GM18861 (cell line): ENCODE measurements at regions not wholly inside any gene's neighbourhood (a gene's known extent, or its start where the extent isn't known, plus 50 kb on each side); places are given as distances from the start of the nearest gene placed in this dataset.
"Not testable (repeated sequence)": the region's sequence is repeated elsewhere in the genome, so short reads cannot be mapped to it uniquely, and the experiment has no call there.

Source experiments
- ATAC-seq: cut with Tn5 transposase; IDR thresholded peaks from one replicate; pipeline ENCODE4 v1.9.1; 2021; ENCODE audit not compliant: unreplicated experiment

GRCh38 chr3:87796137-87796842 lies 262.5 kb downstream of the CGGBP1 start:
- no peak for ATAC-seq

GRCh38 chr3:87795701-87796100 lies 263.1 kb downstream of the CGGBP1 start:
- no peak for ATAC-seq

GRCh38 chr3:87793337-87793877 lies 265.4 kb downstream of the CGGBP1 start:
- ATAC-seq: no peak

DNA sequence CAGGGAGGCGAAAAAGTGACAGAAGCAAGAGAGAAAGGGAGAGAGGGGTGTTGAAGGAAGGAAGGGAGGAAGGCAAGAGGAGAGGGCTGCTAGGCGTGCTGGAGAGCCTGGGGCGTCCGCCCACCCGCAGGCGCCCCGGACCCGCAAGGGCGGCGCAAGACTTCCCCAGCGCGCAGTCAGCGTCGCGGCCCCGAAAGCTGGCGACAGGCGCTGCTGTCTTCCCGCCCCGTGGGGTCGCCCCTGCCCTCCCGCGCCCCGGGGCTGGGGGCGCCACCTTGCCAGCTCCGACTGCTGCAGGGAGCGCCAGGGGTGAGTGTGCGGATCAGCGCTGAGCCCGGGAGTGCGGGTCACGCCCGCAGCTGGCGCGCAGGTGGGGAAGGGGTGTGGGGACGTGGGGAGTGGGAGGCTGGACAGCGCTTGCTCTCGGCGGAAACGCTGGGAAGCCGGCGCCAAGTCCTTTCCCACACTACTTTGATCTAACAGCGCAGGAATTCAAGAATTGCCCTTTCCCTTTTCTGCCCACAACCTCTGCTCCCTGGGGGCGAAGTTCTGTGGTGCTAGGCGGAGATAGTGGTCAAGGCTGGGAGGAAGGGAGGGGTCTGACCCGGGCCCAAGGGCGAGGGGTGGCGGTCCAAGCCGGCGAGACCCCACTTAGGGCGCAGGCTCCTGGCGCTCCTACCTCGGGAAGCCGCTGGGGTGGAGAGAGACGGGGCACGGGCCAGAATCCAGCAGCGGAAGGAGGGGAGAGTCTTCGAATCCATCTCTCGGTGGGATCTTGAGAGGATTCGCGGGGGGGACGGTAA lies 266.1 kb downstream of the CGGBP1 start, which contains the start of gene HTR1F:
Gene HTR1F, plus strand, starts transcription at position 173 of the 803 bp plus-strand sequence.
- no peak for ATAC-seq

- ATAC-seq: no peak
Observed at GRCh38 chr3:87792198-87792533, 266.6 kb downstream of the CGGBP1 start.

GRCh38 chr3:87791248-87792027 lies 267.4 kb downstream of the CGGBP1 start:
- ATAC-seq: no peak

- not testable (repeated sequence) for ATAC-seq
Observed at GRCh38 chr3:87789049-87789448, 269.8 kb downstream of the CGGBP1 start.

GRCh38 chr3:87788516-87788915 lies 270.3 kb downstream of the CGGBP1 start:
- ATAC-seq: no peak

DNA sequence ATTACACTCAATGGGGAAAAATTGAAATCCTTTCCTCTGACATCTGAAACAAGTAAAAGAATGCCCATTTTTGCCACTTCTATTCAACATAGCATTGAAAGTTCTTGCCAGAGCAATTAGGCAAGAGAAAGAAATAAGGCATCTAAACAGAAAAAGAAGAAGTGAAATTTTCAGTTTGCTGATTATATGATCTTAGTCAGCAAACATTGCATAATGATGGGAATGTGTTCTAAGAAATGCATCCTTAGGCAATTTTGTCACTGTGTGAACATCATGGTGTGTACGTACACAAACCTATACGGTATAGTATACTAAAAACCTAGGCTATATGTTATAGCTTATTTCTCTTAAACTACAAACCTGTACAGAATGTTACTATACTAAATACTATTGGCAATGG lies 278.0 kb downstream of the CGGBP1 start:
- no peak for ATAC-seq

DNA sequence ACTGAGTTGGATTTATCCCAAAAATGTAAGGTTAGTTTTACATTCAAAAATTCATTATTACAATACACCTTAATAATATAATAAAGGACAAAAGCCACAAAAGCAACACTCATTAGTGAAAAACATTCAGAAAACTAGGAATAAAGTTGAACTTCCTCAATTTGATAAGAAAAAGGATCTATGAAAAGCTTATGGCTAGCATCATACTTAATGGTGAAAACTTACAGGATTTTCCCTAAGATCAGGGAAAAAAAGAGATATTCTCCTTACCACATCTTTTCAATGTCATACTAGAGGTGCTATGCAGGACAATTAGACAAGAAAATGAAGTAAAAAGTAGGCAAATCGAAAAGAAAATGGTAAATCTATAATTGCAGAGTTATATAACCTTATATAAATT lies 279.9 kb downstream of the CGGBP1 start:
- no peak for ATAC-seq

DNA sequence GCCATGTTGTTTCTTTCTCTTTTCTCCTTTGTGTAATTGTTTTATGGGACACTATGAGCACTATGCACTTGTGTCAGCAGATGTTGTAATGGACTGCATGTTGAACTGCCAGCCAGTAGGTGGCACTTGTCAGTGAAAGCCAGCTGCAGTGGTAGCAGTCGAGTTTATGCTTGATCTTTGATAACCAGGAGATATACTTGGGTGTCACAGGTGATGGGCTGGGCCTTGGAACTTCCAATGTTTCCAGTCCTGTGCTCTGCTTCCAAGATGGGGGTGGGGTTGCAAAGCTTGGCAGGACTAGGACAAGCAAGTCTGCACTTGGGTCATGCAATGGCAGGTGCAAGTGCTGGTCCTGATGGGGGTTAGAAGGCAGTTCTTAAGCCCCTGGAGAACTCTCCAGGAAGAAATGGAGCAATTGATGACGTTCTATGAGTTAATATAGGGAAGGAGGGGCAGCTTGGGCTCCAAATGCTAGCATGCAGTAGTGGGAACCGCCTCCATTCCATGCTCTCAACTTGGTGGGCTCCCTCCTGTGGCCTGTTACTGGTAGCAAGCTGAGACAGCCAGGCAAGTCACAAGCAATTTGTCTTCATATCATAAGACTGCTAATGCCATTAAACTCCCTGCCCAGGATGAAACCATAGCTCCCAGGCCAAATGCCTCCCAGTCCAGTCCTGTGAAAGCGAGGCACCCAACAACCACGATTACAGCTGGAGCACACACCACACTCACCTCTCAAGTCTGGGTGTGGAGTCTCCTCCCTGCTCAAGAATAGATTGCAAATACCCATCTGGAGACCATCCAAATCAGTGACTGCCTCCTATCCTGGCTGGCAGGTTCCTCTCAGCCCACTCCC lies 287.2 kb downstream of the CGGBP1 start:
- peak; percentile 98 for ATAC-seq

DNA sequence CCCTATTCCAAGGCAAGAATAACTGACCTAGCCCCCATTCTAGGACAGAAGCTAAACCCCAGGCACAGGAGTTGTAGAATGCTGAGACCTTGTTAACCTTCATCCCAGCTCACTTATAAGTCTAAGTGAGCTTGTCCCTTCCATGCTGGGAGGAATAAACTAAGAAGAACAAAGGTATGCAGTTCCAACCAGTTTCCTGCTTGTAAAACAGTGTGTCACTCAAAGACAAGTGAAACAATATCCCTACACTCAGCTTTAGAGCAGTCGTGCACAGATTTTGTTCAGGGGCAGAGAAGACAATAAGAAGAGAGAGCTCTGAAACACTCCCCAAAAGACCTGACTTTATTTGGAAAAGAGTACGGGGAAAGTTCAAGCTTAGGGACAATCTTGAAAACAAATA lies 292.1 kb downstream of the CGGBP1 start:
- ATAC-seq: no peak

- no peak for ATAC-seq
Observed at GRCh38 chr3:87765256-87765655, 293.5 kb downstream of the CGGBP1 start.

DNA sequence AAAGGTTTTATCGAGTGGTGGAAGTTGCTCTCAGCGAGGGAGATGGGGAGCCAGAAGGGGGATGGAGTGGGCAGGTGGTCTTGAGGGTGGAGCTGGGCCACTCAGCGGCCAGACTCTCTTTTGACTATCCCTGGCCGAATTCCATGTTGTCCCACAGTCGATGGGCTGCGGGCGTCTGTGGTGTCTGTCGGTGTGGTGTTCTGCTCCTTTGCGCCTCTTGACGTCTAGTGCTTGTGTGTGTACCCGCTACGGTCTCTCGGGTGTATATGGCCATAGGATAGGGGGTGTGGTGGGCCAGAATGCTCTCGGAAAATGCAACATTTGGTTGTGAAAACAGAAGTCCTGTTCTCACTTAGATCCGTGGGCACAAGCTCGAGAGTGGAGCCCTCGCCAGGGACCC lies 297.0 kb downstream of the CGGBP1 start:
- no peak for ATAC-seq

DNA sequence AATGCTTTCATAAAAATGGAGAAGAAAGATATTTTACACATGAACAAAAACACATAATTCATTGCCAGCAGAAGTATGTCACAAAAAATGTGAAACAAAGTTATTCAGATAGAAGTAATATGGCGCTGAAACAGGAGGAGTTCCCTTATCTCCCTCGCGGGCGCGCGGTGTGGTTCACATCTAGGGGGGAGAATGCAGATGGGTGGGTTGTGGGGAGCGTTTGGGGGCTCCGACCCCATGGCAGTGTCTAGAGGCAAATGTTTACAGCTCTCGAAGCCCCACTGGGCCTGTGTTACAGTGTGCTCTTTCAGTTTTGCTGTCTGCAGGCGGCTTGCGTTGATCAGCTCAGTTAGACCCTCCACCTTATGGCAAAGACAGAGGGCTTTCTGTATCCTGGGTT lies 297.5 kb downstream of the CGGBP1 start:
- no peak for ATAC-seq

DNA sequence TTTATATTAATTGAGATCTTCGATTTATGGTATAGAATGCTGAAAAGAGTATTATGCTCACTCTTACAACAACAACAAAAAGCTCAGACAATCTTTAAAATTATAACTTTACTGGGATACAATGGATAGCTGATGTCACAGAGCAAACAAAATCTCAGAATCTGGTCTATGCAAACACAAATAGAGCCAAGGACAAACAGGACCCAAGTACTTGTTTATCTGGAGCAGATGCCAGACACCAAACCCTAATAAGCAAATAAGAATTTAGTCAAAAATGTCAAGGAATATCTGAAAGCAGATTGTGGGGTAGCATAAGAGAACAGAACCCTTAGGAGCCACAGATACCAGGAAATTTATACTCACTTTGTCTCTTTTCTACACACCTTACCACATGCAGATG lies 302.2 kb downstream of the CGGBP1 start:
- no peak for ATAC-seq

GRCh38 chr3:87755852-87756251 lies 303.0 kb downstream of the CGGBP1 start:
- ATAC-seq: no peak

- ATAC-seq: no peak
Observed at GRCh38 chr3:87742250-87742649, 316.6 kb downstream of the CGGBP1 start.

- not testable (repeated sequence) for ATAC-seq
Observed at GRCh38 chr3:87740894-87741293, 317.9 kb downstream of the CGGBP1 start.

- ATAC-seq: not testable (repeated sequence)
Observed at GRCh38 chr3:87737817-87738216, 321.0 kb downstream of the CGGBP1 start.
